Neural cell (in vitro differentiated cells): ENCODE measurements at regions not wholly inside any gene's neighbourhood (a gene's known extent, or its start where the extent isn't known, plus 50 kb on each side); places are given as distances from the start of the nearest gene placed in this dataset.

ENCODE experiments used
- H2AFZ ChIP-seq: fragments of 200-600, 300-800 bp; sonication (generic), shearing (Covaris generic); 2 replicates; pipeline ENCODE4 v1.6.0; 2014; ENCODE audit warnings: low read depth, mild to moderate bottlenecking, antibody characterized with exemption, low read length, moderate library complexity
- H3F3A ChIP-seq: fragments of 200-600 bp; shearing (Covaris generic); 2 replicates; pipeline ENCODE4 v1.6.1; 2016; ENCODE audit warnings: mild to moderate bottlenecking, moderate library complexity, mixed read lengths, antibody characterized with exemption, low read length; ENCODE audit not compliant: insufficient read depth, poor library complexity, severe bottlenecking
- H3K27ac ChIP-seq: fragments of 200-600, 300-800 bp; sonication (generic), shearing (Covaris generic); 2 replicates; pipeline ENCODE4 v1.5.1; 2014; ENCODE audit warnings: mild to moderate bottlenecking, low read length, moderate library complexity
- H3K27me3 ChIP-seq: fragments of 300-800, 200-600 bp; sonication (generic), shearing (Covaris generic); 2 replicates; pipeline ENCODE4 v1.6.0; 2014; ENCODE audit warnings: mild to moderate bottlenecking, low read depth, low read length, moderate library complexity; ENCODE audit not compliant: insufficient read depth
- H3K36me3 ChIP-seq: fragments of 300-800, 200-600 bp; sonication (generic), shearing (Covaris generic); 2 replicates; pipeline ENCODE4 v1.5.1; 2014; ENCODE audit warnings: mild to moderate bottlenecking, antibody characterized with exemption, low read length, moderate library complexity; ENCODE audit not compliant: insufficient read depth
- H3K4me2 ChIP-seq: fragments of 300-800, 200-600 bp; sonication (generic), shearing (Covaris generic); 2 replicates; pipeline ENCODE4 v1.6.0; 2014; ENCODE audit warnings: mild to moderate bottlenecking, low read length
- H3K4me3 ChIP-seq: fragments of 300-800, 200-600 bp; sonication (generic), shearing (Covaris generic); 2 replicates; pipeline ENCODE4 v1.5.1; 2014; ENCODE audit warnings: mild to moderate bottlenecking, low read length, moderate library complexity
- H3K79me2 ChIP-seq: fragments of 200-600 bp; shearing (Covaris generic); replicated peaks from 2 replicates; pipeline ENCODE4 v1.6.0; 2014; ENCODE audit warnings: mild to moderate bottlenecking, low read length, moderate library complexity; ENCODE audit not compliant: insufficient read depth
- H3K9ac ChIP-seq: fragments of 300-800, 200-600 bp; sonication (generic), shearing (Covaris generic); 2 replicates; pipeline ENCODE4 v1.6.1; 2016; ENCODE audit warnings: mild to moderate bottlenecking, low read length, mixed read lengths
- H3K9me2 ChIP-seq: fragments of 200-600 bp; shearing (Covaris generic); 2 replicates; pipeline ENCODE4 v1.6.1; 2016; ENCODE audit warnings: mild to moderate bottlenecking, low read length, mixed read lengths; ENCODE audit not compliant: insufficient read depth
- H3K9me3 ChIP-seq: fragments of 200-600, 300-800 bp; sonication (generic), shearing (Covaris generic); 2 replicates; pipeline ENCODE4 v1.6.1; 2016; ENCODE audit warnings: mild to moderate bottlenecking, mixed run types, low read length, moderate library complexity, mixed read lengths
- H4K20me1 ChIP-seq: fragments of 200-600 bp; shearing (Covaris generic); 2 replicates; pipeline ENCODE4 v1.6.1; 2016; ENCODE audit warnings: mild to moderate bottlenecking, mixed run types; ENCODE audit not compliant: insufficient read depth
- CTCF ChIP-seq: fragments of 450-650 bp; IDR thresholded peaks from 2 replicates; pipeline ENCODE4 v1.5.1; 2014; ENCODE audit warnings: antibody characterized with exemption, mild to moderate bottlenecking, moderate library complexity; ENCODE audit not compliant: poor library complexity, severe bottlenecking
- EP300 ChIP-seq: fragments of 450-650 bp; conservative IDR thresholded peaks from 2 replicates; pipeline ENCODE4 v1.6.1; 2014; ENCODE audit warnings: antibody characterized with exemption, mild to moderate bottlenecking, moderate library complexity; ENCODE audit not compliant: poor library complexity, severe bottlenecking
- EZH2 ChIP-seq: fragments of 200-600, 300-800 bp; shearing (Covaris generic), sonication (generic); IDR thresholded peaks from 2 replicates; pipeline ENCODE4 v1.6.1; 2014; ENCODE audit warnings: antibody characterized with exemption, low read length, borderline replicate concordance, mild to moderate bottlenecking; ENCODE audit not compliant: insufficient read depth, poor library complexity, severe bottlenecking
- MXI1 ChIP-seq: fragments of 450-650 bp; conservative IDR thresholded peaks from 2 replicates; pipeline ENCODE4 v1.6.1; 2014; ENCODE audit warnings: antibody characterized with exemption, mild to moderate bottlenecking; ENCODE audit not compliant: poor library complexity, severe bottlenecking
- POLR2AphosphoS5 ChIP-seq: IDR thresholded peaks from 2 replicates; pipeline ENCODE4 v1.6.1; 2012
- RAD21 ChIP-seq: fragments of 450-650 bp; conservative IDR thresholded peaks from 2 replicates; pipeline ENCODE4 v1.6.1; 2014; ENCODE audit warnings: antibody characterized with exemption, mild to moderate bottlenecking, moderate library complexity
- REST ChIP-seq: IDR thresholded peaks from 2 replicates; pipeline ENCODE4 v1.6.1; 2012; ENCODE audit warnings: borderline replicate concordance
- SMC3 ChIP-seq: fragments of 450-650 bp; conservative IDR thresholded peaks from 2 replicates; pipeline ENCODE4 v1.6.1; 2014; ENCODE audit warnings: antibody characterized with exemption, mild to moderate bottlenecking, moderate library complexity; ENCODE audit not compliant: poor library complexity
- TAF1 ChIP-seq: IDR thresholded peaks from 2 replicates; pipeline ENCODE4 v1.6.1; 2012; ENCODE audit warnings: low read depth

GRCh38 chr12:59087691-59088090 lies 167.4 kb upstream of the LRIG3 start:
- Histone ChIP-seq H3F3A (no peaks in the 10 kb centered on the region), H4K20me1 (no peaks in the 10 kb centered on the region), H3K36me3 (no peaks in the 10 kb centered on the region), H3K27me3 (no peaks in the 10 kb centered on the region), H3K27ac (no peak overlapping the region), H3K9me3 (no peaks in the 10 kb centered on the region), H3K4me3 (no peak overlapping the region), H3K79me2 (no peaks in the 10 kb centered on the region), H3K9ac (no peak overlapping the region), H3K4me2 (no peak overlapping the region), H3K9me2 (no peaks in the 10 kb centered on the region), H2AFZ (no peak overlapping the region)
- no peak for TF ChIP-seq RAD21
- no peak for TF ChIP-seq POLR2AphosphoS5
- no peak for TF ChIP-seq REST
- TF ChIP-seq SMC3: no peak
- TF ChIP-seq EP300: no peak
- no peak for TF ChIP-seq CTCF
- TF ChIP-seq MXI1: no peak
- no peak for TF ChIP-seq TAF1
- no peak for TF ChIP-seq EZH2

DNA sequence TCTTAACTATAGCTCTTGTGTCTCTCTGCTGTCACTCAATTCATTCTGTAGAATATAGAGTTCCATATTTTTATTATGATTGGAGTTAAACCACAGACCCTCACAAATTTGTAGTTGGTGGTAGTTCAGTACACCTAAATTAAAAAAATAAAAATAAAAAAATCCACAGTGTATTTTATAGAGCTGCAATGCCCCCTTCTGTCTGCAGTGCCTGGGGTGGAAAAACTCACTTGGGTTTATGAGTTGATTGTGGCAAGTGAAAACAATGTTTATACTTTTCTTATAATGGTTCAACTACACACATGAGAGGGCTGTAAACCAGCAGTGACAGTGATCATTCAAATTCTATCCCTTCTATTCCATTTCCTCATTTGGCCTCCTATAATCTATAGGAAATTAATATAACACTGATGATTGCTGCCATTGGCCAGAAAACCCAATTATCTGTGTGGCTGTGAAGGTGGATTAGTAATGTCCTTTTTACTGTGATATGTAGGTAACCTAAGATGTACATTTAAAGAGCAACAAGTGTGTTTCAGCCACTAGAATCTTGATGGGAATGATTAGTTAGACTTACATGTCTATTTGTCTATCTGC lies 166.9 kb upstream of the LRIG3 start:
- no peak overlapping the region for H3K4me2 ChIP-seq
- no peaks in the 10 kb centered on the region for H3K9me3 ChIP-seq
- no peaks in the 10 kb centered on the region for H4K20me1 ChIP-seq
- H3K27me3 ChIP-seq: no peaks in the 10 kb centered on the region
- no peaks in the 10 kb centered on the region for H3K9me2 ChIP-seq
- no peak for TF ChIP-seq SMC3
- peak; percentile 13 for TF ChIP-seq CTCF
- TF ChIP-seq EZH2: no peak
- peak; percentile 21 for TF ChIP-seq RAD21
- no peak overlapping the region for H2AFZ ChIP-seq
- H3K27ac ChIP-seq: no peak overlapping the region
- H3K4me3 ChIP-seq: no peak overlapping the region
- no peaks in the 10 kb centered on the region for H3K79me2 ChIP-seq
- H3F3A ChIP-seq: no peaks in the 10 kb centered on the region
- no peak overlapping the region for H3K9ac ChIP-seq
- H3K36me3 ChIP-seq: no peaks in the 10 kb centered on the region
